Cardiac septum (tissue), 1 donor: ENCODE measurements at regions not wholly inside any gene's neighbourhood (a gene's known extent, or its start where the extent isn't known, plus 50 kb on each side); places are given as distances from the start of the nearest gene placed in this dataset.

ENCODE experiments used
- DNase-seq: peaks from one replicate; pipeline ENCODE4 v3.0.0-alpha.2; 2020; ENCODE audit warnings: low spot score
- intact Hi-C: fragments of 100-400 bp; cut with DNase I; formaldehyde crosslinking; loops from one replicate; pipeline ENCODE4 v1.14.0; 2022
- donor health status: DM: no; HTN: no; CAD: no.

DNA sequence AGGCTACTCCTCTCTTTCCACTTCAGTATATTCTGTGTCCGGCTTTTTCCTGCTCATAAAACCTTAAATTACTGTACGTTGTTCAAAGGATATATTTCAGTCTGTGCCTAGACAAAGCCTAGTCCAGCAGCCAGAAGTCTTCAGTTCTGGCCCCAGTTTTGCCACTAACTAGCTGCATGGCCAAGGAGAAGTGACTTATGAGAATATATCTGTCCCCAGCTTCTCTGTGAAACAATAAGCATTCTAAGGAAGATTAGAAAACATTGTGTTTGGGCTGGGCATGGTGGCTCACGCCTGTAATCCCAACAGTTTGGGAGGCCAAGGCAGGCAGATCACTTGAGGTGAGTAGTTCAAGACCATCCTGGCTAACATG, 105.0 kb upstream of the HDAC9 start:
- intact Hi-C loops: no loop called here
- no peak for DNase-seq

GRCh38 chr7:18393465-18394118, 102.0 kb upstream of the HDAC9 start:
- intact Hi-C loops: no loop called here
- no peak for DNase-seq

GRCh38 chr7:18395868-18396267, 99.7 kb upstream of the HDAC9 start:
- intact Hi-C loops: no loop called here
- DNase-seq: no peak

GRCh38 chr7:18396953-18397352, 98.6 kb upstream of the HDAC9 start:
- no peak for DNase-seq
- intact Hi-C loops: no loop called here

GRCh38 chr7:18399436-18400235, 95.9 kb upstream of the HDAC9 start:
- intact Hi-C loops: no loop called here
- no peak for DNase-seq

DNA sequence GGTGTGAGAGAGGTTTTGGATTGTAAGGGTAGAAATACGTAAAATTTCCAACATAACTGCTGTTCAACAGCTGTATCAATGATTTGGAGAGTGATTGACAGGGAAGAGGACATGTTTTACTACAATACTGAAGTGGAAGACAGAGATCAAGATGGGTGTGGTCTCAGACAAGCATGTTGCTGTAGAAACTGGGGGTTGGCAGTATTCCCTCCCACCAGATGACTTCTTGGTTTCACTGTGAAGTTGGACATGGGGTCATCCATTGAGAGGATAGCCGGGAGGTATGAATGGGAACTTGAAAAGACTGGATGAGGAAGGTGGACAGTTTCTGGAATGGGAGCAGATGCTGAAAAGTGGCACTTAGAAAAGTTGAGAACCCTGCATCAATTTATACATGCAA, 95.3 kb upstream of the HDAC9 start:
- intact Hi-C loops: no loop called here
- DNase-seq: no peak

- intact Hi-C loops: no loop called here
- no peak for DNase-seq
These were observed 94.8 kb upstream of the HDAC9 start for GRCh38 chr7:18400726-18401125.

DNA sequence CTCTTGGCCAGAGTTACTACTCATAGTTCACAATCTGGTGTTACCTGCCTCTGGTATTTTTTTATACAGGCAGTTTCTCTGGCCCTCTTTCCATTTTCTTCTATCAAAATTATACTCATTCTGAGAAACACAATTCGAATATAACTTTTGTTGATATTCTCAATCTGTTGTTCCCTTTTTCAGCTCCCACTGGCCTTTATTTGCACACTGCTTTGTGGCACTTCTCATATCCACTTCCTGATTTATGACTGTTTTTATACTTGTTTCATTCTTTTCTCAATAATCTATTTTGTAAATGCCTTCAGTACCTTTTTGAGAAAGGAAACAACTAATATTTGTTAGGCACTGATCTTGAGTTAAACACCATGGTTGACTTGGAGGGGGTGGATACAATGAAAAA, 93.8 kb upstream of the HDAC9 start:
- no peak for DNase-seq
- intact Hi-C loops: no loop called here

DNA sequence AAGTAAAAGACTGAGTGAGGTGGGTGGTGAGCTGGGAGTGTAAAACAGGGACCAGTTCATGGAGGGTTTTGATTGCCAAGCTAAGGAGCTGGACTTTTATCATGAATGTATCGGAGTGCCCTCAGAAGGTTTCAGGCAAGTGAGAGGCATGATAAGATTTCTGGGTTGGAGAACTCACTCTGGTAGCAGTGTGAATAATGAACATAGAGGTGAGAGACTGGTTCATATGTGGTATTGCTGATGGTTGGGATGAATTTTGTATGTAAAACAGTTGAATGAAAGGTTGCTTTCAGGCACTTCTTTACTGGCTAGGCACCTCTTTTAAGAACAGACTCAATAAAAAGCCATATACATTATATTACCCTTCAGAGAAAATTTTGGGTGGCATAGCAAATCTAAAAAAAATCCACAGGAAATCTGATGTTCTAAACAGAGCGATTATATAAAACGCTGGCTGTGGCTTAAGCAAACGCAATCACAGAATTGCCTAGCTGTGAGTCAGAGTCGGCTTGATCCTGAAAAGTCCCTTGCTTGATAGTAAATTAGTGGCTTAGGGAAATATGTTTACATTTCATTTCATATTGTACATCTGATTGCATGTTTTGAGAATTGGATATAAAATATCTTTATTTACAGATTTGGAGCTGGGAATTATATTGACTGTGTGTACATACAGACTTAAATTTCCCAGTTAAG, 92.9 kb upstream of the HDAC9 start:
- no peak for DNase-seq
- intact Hi-C loops: no loop called here

DNA sequence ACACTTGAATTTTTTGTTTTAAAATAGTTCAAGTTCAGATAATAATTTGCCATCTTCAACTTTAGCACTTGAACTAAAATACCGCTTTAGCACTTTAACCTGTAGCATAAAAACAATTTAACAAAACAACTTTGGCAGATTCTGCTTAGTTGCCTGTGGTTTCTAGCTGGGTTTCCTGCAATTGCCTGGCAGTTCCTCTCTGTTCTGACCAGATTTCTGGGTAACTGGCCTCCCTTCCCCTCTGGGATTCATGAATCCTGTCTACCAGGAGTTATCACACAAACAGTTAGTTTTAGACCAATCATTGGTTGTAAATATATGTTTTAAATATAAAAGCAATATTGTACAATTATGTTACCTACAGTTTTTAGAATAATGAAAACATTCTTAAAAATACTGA, 89.8 kb upstream of the HDAC9 start:
- no peak for DNase-seq
- intact Hi-C loops: no loop called here

DNA sequence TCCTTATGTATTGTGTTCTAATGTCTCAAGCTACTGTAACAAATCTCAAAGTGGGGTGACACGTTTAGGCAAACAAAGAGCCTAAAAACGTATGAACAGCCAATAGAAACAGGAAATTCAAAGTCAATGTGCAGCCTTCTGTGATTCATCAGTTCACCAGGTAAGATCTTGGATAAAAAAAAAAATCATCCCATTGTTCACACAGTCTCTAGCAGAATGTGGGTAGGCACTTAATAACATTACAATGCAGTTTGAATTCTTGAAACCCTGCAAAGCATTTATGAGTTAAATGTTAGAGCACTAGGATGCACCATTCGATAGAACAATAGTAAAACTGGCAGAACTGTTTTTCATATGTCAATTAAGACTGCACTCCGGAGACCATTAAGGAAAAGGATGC, 88.2 kb upstream of the HDAC9 start:
- intact Hi-C loops: no loop called here

GRCh38 chr7:18408461-18408860, 87.1 kb upstream of the HDAC9 start:
- intact Hi-C loops: no loop called here
- no peak for DNase-seq

More for the DNA sequence above, 88.2 kb upstream of the HDAC9 start:
- DNase-seq: no peak

DNA sequence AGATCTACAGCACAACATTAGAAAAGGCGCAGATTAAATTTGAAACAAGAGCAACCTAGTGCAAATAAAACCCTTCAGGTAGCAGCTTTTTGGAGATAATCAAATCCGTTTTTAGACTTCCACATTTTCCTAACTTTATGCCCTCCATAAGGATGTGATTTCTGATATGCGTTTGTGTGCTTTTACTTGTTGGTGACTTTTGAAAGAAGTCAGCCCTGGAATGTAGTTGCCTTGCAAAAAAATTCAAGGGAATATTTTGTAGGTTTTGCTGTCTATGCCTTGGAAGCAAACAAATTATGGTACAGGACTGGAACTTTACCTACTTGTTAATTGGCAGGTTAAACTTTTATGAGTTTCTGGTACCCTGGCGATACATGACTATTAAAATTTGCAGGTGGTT, 86.7 kb upstream of the HDAC9 start:
- intact Hi-C loops: no loop called here
- no peak for DNase-seq

GRCh38 chr7:18413447-18413846, 82.1 kb upstream of the HDAC9 start:
- intact Hi-C loops: no loop called here
- DNase-seq: no peak

DNA sequence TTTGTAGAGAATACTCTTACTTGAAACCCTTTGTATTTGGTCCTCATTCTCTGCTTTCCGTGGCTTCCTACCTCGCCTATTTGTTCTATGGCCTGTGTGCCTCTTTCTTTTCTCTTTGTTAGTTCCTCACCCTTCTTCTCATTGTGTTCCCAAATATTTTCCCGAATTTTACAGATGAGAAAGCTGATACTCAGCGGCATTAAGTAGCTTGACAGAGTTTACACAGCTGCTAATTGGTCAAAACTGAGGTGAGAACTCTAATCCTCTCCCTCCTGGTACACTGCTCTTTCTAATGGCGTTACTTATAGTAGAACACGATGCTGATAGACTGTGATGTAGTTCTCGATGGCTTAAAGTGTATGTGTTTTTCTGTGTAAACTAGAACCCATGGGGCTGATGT, 80.7 kb upstream of the HDAC9 start:
- intact Hi-C loops: no loop called here

GRCh38 chr7:18416988-18417387, 78.6 kb upstream of the HDAC9 start:
- intact Hi-C loops: no loop called here
- DNase-seq: no peak

More for the DNA sequence above, 80.7 kb upstream of the HDAC9 start:
- DNase-seq: no peak

GRCh38 chr7:18419456-18419855, 76.1 kb upstream of the HDAC9 start:
- intact Hi-C loops: no loop called here
- DNase-seq: no peak

GRCh38 chr7:18420108-18420507, 75.4 kb upstream of the HDAC9 start:
- intact Hi-C loops: no loop called here
- no peak for DNase-seq

GRCh38 chr7:18420748-18421147, 74.8 kb upstream of the HDAC9 start:
- DNase-seq: no peak
- intact Hi-C loops: no loop called here

DNA sequence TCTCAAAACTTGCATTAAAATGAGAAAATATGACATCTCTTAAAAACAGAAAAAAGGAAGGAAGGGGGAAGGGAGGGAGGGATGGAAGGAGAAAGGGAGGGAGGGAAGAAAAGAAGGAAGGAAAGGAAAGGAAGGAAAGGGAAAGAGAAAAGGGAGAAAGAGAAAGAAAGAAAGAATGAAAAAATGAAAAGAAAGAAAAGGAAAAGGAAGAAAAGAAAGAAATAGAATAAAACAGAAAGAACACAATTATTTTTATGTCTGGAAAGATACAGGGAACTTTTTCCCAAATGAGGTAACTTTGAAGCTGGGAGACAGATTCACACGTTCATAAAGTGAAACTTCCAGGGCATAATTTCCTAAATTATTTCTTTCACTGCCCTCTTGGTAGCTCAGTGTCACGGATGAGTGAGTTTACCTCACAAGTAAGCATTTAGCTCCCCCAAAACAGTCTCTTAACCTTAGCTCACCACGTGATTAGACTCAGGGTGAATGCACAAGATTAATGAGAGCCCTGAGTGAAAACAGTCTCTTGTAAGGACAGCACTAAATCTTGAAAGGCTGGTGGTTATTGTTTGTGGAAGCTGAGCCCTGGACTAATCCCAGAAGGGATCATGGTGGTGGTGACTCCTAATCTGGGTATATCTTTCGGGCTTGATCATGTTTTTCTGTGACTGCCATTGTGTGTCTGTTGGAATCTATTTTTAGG, 74.1 kb upstream of the HDAC9 start:
- intact Hi-C loops: no loop called here
- no peak for DNase-seq
